Right atrium auricular region (tissue), 2 donors: ENCODE measurements at regions not wholly inside any gene's neighbourhood (a gene's known extent, or its start where the extent isn't known, plus 50 kb on each side); places are given as distances from the start of the nearest gene placed in this dataset.
A peak's percentile ranks its signal among the peaks of the same experiment; 100 is the strongest.

Experiments used
- DNase-seq: peaks from one replicate; pipeline ENCODE4 v3.0.0-alpha.2; 2019; ENCODE audit warnings: low spot score
- H3K27ac ChIP-seq, 2 donors: fragments of 200-600 bp; sonication (generic); 1 replicate in 1 of 2; 2 replicates in 1 of 2; pipeline ENCODE4 v1.5.1; 2016 to 2019
- H3K27me3 ChIP-seq, 2 donors: fragments of 200-600 bp; sonication (generic); one replicate each; pipeline versions ENCODE4 v1.5.1 to v1.6.0; 2017 to 2019
- H3K36me3 ChIP-seq: fragments of 200-600 bp; sonication (generic); one replicate; pipeline ENCODE4 v1.5.1; 2016
- H3K4me1 ChIP-seq, 2 donors: fragments of 200-600 bp; sonication (generic); one replicate each; pipeline versions ENCODE4 v1.5.1 to v1.6.0; 2017 to 2019
- H3K4me3 ChIP-seq, 2 donors: fragments of 200-600 bp; sonication (generic); 1 replicate in 1 of 2; 2 replicates in 1 of 2; pipeline ENCODE4 v1.5.1; 2017 to 2019; ENCODE audit warnings: mild to moderate bottlenecking in 1 of 2, moderate library complexity in 1 of 2
- H3K9me3 ChIP-seq, 2 donors: fragments of 200-600 bp; sonication (generic); one replicate each; pipeline ENCODE4 v1.5.1; 2019
- CTCF ChIP-seq, 2 donors: fragments of 200-600 bp; sonication (generic); IDR thresholded peaks; one replicate each; pipeline ENCODE4 v1.5.1; 2019; ENCODE audit warnings: antibody characterized with exemption in 2 of 2

DNA sequence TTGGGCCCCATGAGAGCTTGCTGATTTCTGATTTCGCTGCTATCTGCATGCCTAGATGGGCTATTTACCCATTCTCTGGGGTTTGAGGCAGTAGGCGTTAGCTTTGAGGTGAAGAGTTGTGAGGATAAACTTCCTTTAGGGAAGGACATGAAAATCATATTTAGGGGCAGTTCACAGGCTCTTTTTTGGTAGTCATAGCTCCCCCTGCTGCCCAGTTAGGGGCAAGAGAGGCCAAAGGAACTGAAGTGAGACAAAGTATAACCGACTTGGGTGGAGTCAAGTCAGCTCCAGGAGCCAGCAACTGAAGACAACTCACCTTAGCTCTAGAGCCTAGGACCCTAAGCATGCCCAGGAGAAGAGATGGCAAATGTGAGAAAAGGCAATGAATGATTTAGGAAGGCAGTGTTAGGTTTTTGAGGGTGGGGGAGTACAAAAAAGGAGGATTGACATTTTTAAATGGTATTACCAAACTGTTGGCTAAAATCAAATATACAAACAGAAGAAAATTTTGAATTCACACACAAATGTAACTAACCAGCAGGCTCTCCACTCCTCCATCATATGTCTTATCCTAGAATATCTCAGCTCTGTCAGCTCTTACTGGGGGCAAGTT lies 625.2 kb downstream of the LMO4 start:
- TF ChIP-seq CTCF (IDR thresholded peaks at IDR 0.05): peak; percentile 55 to 86
- DNase-seq: peak; percentile 68
- no peaks in the 10 kb centered on the region for H3K27me3 ChIP-seq
- H3K9me3 ChIP-seq: no peaks in the 10 kb centered on the region
- H3K36me3 ChIP-seq: no peaks in the 10 kb centered on the region
- H3K4me1 ChIP-seq: peaks cover 0 to 13% of the 10 kb centered on the region in 2 donors
- H3K4me3 ChIP-seq: no peak overlapping the region
- no peak overlapping the region for H3K27ac ChIP-seq

DNA sequence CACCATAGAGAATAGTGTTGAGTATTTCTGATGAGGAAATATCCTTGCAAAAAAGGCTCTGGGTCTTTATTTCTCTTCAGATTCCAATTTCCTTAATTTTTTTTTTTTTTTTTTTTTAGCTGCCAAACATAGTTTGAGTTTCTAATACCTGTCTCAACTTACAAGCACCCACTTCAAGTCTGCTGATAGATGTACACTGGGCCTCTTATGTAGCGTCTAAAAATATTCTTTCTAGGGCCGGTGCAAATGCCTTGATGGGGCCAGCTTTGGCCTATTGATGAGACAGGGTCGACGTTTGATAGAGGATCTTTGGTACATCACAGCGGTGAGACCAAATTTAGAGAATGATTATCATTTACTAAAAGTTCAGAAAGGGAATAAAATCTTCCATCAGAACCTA lies 626.4 kb downstream of the LMO4 start:
- Histone ChIP-seq H3K27ac (peak overlapping the region in 1 of 2 donors; percentile 74), H3K36me3 (no peaks in the 10 kb centered on the region), H3K4me3 (no peak overlapping the region), H3K27me3 (no peaks in the 10 kb centered on the region), H3K4me1 (peaks cover 0 to 13% of the 10 kb centered on the region in 2 donors), H3K9me3 (no peaks in the 10 kb centered on the region)
- no peak for TF ChIP-seq CTCF (IDR thresholded peaks at IDR 0.05)
- DNase-seq: no peak

GRCh38 chr1:87956072-87956471 lies 627.4 kb downstream of the LMO4 start:
- peaks cover 0 to 13% of the 10 kb centered on the region in 2 donors for H3K4me1 ChIP-seq

DNA sequence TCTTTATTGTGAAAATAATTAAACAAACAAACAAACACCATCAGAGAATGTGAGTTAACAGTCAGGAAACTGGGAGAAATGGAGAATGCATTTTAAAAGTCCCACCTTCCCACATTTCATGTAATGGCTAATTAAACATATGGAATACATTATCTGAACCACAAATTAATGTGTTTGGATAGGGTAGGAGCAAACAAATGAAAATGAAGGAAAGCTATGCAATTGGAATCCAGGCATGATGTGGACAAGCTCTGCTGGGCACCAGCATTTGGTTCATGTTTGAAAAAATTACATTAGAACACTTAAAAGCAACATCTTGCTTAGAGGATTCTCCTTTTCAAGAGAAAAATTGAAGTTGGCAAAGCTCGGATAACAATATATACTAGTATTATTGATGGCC lies 628.1 kb downstream of the LMO4 start:
- no peak overlapping the region for H3K27ac ChIP-seq
- no peaks in the 10 kb centered on the region for H3K36me3 ChIP-seq
- no peak overlapping the region for H3K4me3 ChIP-seq
- TF ChIP-seq CTCF (IDR thresholded peaks at IDR 0.05): no peak
- no peaks in the 10 kb centered on the region for H3K9me3 ChIP-seq
- no peak for DNase-seq
- peaks cover 0 to 13% of the 10 kb centered on the region in 2 donors for H3K4me1 ChIP-seq
- H3K27me3 ChIP-seq: no peaks in the 10 kb centered on the region

More at GRCh38 chr1:87956072-87956471, 627.4 kb downstream of the LMO4 start:
- Histone ChIP-seq H3K27me3 (no peaks in the 10 kb centered on the region), H3K27ac (peak overlapping the region in 1 of 2 donors; percentile 74), H3K9me3 (no peaks in the 10 kb centered on the region), H3K36me3 (no peaks in the 10 kb centered on the region), H3K4me3 (no peak overlapping the region)
- TF ChIP-seq CTCF (IDR thresholded peaks at IDR 0.05): no peak
- peak; percentile 69 for DNase-seq

DNA sequence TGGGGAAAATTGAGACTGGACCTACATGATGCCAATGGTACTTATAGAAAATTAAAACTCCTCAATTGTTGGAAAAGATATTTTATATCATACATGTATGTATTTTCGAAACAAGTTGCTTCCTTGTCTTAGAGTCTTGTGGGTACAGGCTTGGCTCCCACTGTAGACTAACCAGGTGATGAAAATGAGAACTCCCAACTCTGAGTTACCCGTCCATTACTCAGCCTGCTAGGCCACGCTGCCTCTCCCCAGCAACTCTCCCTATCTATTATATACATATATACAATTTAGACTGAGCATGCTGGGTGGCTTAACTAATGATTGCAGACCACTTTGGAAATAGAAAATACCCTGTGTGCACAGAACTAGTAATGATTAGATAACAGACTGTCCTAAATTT lies 628.7 kb downstream of the LMO4 start:
- Histone ChIP-seq H3K9me3 (no peaks in the 10 kb centered on the region), H3K36me3 (no peaks in the 10 kb centered on the region), H3K4me3 (no peak overlapping the region), H3K4me1 (peaks cover 0 to 13% of the 10 kb centered on the region in 2 donors), H3K27me3 (no peaks in the 10 kb centered on the region), H3K27ac (no peak overlapping the region)
- no peak for DNase-seq
- TF ChIP-seq CTCF (IDR thresholded peaks at IDR 0.05): no peak

GRCh38 chr1:87958201-87958600 lies 629.5 kb downstream of the LMO4 start:
- no peak overlapping the region for H3K4me3 ChIP-seq
- peaks cover 0 to 13% of the 10 kb centered on the region in 2 donors for H3K4me1 ChIP-seq
- no peaks in the 10 kb centered on the region for H3K9me3 ChIP-seq
- DNase-seq: no peak
- H3K36me3 ChIP-seq: no peaks in the 10 kb centered on the region
- no peaks in the 10 kb centered on the region for H3K27me3 ChIP-seq
- TF ChIP-seq CTCF (IDR thresholded peaks at IDR 0.05): no peak
- no peak overlapping the region for H3K27ac ChIP-seq
